Breast epithelium (tissue), 3 donors: ENCODE measurements at regions not wholly inside any gene's neighbourhood (a gene's known extent, or its start where the extent isn't known, plus 50 kb on each side); places are given as distances from the start of the nearest gene placed in this dataset.
"Not testable (repeated sequence)": the region's sequence is repeated elsewhere in the genome, so short reads cannot be mapped to it uniquely, and the experiment has no call there.

Source experiments
- CTCF ChIP-seq, 3 donors: fragments of 450-650 bp; IDR thresholded peaks; one replicate each; pipeline ENCODE4 v1.5.1; 2016 to 2017; ENCODE audit warnings: antibody characterized with exemption in 3 of 3, mild to moderate bottlenecking in 3 of 3, moderate library complexity in 3 of 3
- POLR2A ChIP-seq: fragments of 450-650 bp; IDR thresholded peaks from one replicate; pipeline ENCODE4 v1.6.1; 2016; ENCODE audit warnings: antibody characterized with exemption, mild to moderate bottlenecking, moderate library complexity

GRCh38 chr2:111584540-111584939 lies 299.5 kb downstream of the ANAPC1 start:
- not testable (repeated sequence) for TF ChIP-seq CTCF (IDR thresholded peaks at IDR 0.05); POLR2A
